Nephron progenitor cell (in vitro differentiated cells): ENCODE measurements at regions not wholly inside any gene's neighbourhood (a gene's known extent, or its start where the extent isn't known, plus 50 kb on each side); places are given as distances from the start of the nearest gene placed in this dataset.

ENCODE experiments used
- DNase-seq: peaks from one replicate; pipeline ENCODE4 v3.0.0; 2021
- H3K27ac Mint-ChIP-seq: 2 replicates; pipeline ENCODE4 v1.8.0; 2021; ENCODE audit warnings: mild to moderate bottlenecking, moderate library complexity, mixed read lengths
- H3K27me3 Mint-ChIP-seq: 2 replicates; pipeline ENCODE4 v1.8.0; 2021; ENCODE audit warnings: mild to moderate bottlenecking, low read depth, mixed read lengths; ENCODE audit not compliant: poor library complexity
- H3K36me3 Mint-ChIP-seq: 2 replicates; pipeline ENCODE4 v1.8.0; 2021; ENCODE audit warnings: low read depth, mixed read lengths
- H3K4me1 Mint-ChIP-seq: 2 replicates; pipeline ENCODE4 v1.8.0; 2021; ENCODE audit warnings: mixed read lengths
- H3K4me3 Mint-ChIP-seq: 2 replicates; pipeline ENCODE4 v1.8.0; 2021; ENCODE audit warnings: mild to moderate bottlenecking, moderate library complexity, mixed read lengths
- H3K9me3 Mint-ChIP-seq: 2 replicates; pipeline ENCODE4 v1.8.0; 2021; ENCODE audit warnings: mild to moderate bottlenecking, moderate library complexity, mixed read lengths
- TF ChIP-seq, protein P1 (sequence below): fragments of 200-600 bp; sonication (generic); IDR thresholded peaks from 2 replicates; pipeline ENCODE4 v1.5.0; 2021; ENCODE audit warnings: antibody characterized with exemption

DNA sequence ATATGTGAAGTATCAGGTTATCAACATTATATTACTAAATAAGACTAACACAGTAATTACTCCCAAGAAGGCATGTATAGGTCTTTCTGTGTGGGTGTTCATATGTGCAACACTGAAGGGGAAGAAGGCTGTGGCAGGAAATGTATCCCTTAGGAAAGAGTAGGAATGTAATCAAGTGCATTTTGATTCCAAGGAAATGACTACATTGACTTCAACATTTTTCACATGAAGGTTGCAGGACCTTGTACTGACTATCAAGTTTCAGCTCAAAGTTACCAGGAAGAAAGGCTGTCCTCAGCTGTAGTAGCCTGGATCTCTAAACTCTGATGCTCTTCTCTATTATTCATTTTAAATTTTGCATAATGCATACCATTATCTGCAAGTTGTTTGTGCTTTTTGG lies 680.8 kb downstream of the NYAP2 start:
- TF ChIP-seq, protein P1, sequence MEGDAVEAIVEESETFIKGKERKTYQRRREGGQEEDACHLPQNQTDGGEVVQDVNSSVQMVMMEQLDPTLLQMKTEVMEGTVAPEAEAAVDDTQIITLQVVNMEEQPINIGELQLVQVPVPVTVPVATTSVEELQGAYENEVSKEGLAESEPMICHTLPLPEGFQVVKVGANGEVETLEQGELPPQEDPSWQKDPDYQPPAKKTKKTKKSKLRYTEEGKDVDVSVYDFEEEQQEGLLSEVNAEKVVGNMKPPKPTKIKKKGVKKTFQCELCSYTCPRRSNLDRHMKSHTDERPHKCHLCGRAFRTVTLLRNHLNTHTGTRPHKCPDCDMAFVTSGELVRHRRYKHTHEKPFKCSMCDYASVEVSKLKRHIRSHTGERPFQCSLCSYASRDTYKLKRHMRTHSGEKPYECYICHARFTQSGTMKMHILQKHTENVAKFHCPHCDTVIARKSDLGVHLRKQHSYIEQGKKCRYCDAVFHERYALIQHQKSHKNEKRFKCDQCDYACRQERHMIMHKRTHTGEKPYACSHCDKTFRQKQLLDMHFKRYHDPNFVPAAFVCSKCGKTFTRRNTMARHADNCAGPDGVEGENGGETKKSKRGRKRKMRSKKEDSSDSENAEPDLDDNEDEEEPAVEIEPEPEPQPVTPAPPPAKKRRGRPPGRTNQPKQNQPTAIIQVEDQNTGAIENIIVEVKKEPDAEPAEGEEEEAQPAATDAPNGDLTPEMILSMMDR: no peak
- no peak for DNase-seq
- no peaks in the 10 kb centered on the region for H3K36me3 Mint-ChIP-seq
- H3K27me3 Mint-ChIP-seq: no peaks in the 10 kb centered on the region
- H3K27ac Mint-ChIP-seq: no peak overlapping the region
- H3K9me3 Mint-ChIP-seq: peaks cover 10% of the 10 kb centered on the region
- H3K4me1 Mint-ChIP-seq: no peaks in the 10 kb centered on the region
- H3K4me3 Mint-ChIP-seq: no peak overlapping the region

DNA sequence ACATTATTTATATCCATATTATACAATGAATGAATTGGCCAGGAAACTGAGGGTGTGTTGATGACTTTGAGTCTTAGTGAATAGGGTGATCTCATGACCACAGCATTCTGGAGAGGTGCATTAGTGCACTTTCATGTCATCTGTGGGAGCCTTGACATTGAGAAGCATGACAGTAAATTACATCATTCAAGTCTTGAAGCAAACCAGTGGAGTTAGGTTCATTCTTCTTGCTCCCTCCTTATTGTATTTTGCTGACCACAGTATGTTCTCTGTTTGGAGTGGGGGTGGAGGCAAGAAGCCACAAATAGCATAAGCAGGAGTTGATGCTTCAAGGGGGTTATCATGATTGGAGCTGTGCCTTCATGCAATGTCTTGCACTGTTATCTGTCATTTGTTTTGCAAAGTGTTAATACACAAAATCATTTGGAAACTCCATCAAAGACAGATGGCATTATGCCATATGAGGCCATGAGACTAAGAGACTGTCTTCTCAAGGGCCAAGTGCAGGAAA lies 680.2 kb downstream of the NYAP2 start:
- Mint-ChIP-seq H3K4me1 (no peaks in the 10 kb centered on the region), H3K27ac (no peak overlapping the region), H3K36me3 (no peaks in the 10 kb centered on the region), H3K4me3 (no peak overlapping the region), H3K9me3 (peaks cover 4% of the 10 kb centered on the region), H3K27me3 (no peaks in the 10 kb centered on the region)
- DNase-seq: no peak
- TF ChIP-seq, protein P1: no peak

DNA sequence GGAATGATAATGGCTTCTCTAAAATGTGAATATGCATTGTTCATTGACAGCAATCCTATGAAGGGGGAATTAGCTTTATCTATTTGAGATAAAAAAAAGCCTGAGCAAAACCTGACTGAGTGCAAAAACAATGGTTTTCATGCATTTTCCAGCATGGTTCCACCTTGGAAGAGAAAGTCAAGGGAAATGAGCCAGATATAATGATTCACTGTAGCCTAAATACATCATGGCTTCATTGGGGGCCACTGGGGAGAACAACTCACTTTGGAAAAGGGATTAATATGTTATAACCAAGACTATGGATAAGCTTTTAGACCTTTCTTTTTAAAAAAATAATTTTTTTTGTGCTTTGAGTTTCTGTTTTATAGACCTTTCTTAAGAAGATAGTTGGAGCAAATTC lies 679.7 kb downstream of the NYAP2 start:
- no peaks in the 10 kb centered on the region for H3K4me1 Mint-ChIP-seq
- no peak overlapping the region for H3K4me3 Mint-ChIP-seq
- DNase-seq: no peak
- TF ChIP-seq, protein P1: no peak
- no peaks in the 10 kb centered on the region for H3K27me3 Mint-ChIP-seq
- peaks cover 4% of the 10 kb centered on the region for H3K9me3 Mint-ChIP-seq
- no peak overlapping the region for H3K27ac Mint-ChIP-seq
- H3K36me3 Mint-ChIP-seq: no peaks in the 10 kb centered on the region

DNA sequence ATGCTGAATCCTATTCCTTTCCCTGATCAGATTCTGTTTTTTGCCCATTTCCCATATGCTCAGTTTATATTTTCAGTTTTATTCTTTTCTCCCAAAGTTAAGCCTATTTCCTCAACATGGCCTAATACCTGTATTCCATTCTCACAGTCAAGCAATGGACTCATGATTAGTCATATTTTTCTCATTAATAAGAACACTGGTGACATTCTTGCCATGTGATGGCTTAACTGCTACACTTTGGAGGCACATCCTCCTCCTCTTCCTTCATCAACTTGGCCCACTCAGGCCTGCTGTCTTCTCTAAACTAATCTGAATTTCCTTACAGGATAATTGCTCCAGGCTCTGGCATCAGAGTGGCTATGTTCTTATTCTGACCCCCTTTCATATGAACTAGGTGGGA lies 679.2 kb downstream of the NYAP2 start:
- Mint-ChIP-seq H3K4me3 (no peak overlapping the region), H3K4me1 (no peaks in the 10 kb centered on the region), H3K9me3 (peaks cover 4% of the 10 kb centered on the region)

DNA sequence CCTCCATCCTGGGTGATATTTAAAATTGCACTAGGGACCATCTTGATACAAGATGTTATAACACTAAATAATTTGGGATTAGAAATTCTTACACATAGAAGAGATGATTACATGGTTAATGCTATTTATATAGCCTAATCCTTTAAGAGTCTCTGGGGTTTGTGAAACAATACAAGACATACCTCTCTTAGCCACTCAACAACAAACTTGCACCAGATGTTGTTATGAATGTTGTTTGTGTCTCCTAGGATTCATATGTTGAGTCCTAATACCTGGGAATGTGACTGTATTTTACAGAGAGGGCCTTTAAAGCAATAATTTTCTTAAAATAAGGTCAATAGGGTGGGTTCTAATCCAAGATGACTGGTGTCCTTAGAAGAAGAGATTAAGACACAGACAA lies 678.3 kb downstream of the NYAP2 start:
- H3K4me3 Mint-ChIP-seq: no peak overlapping the region
- H3K36me3 Mint-ChIP-seq: no peaks in the 10 kb centered on the region
- no peak for DNase-seq
- TF ChIP-seq, protein P1: no peak
- H3K27me3 Mint-ChIP-seq: no peaks in the 10 kb centered on the region
- H3K27ac Mint-ChIP-seq: no peak overlapping the region
- no peaks in the 10 kb centered on the region for H3K9me3 Mint-ChIP-seq
- H3K4me1 Mint-ChIP-seq: no peaks in the 10 kb centered on the region

More for the DNA sequence above, 679.2 kb downstream of the NYAP2 start:
- H3K36me3 Mint-ChIP-seq: no peaks in the 10 kb centered on the region
- no peak for DNase-seq
- no peaks in the 10 kb centered on the region for H3K27me3 Mint-ChIP-seq
- no peak overlapping the region for H3K27ac Mint-ChIP-seq
- TF ChIP-seq, protein P1: no peak

DNA sequence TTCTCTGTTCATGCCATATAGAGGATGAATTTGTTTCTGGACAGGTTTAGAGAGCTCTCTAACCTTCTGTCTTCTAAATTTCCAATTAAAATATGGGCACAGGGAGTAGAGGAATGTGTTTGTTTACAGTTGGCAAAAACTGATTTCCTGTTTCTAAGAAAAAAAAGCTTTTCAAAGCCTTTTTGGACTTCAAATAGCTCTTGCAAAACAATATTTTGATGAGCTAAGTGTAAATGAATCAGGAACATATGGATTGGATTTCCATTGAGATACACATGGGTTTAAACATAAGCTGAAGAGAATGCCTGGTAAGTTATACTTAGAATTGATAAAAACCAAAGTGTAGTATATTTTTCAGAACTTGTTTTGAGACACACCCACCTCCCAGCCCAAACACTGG lies 677.5 kb downstream of the NYAP2 start:
- Mint-ChIP-seq H3K4me3 (no peak overlapping the region), H3K4me1 (no peaks in the 10 kb centered on the region), H3K9me3 (no peaks in the 10 kb centered on the region), H3K36me3 (no peaks in the 10 kb centered on the region), H3K27me3 (no peaks in the 10 kb centered on the region), H3K27ac (no peak overlapping the region)
- DNase-seq: no peak
- TF ChIP-seq, protein P1: no peak
